ENCODE measurements at regions not wholly inside any gene's neighbourhood (a gene's known extent, or its start where the extent isn't known, plus 50 kb on each side); places are given as distances from the start of the nearest gene placed in this dataset.

GRCh38 chr7:17560516-17560915, 262.1 kb downstream of the AHR start:
- Histone ChIP-seq H3K36me3 (ENCODE audit: low read depth, low read length) (no peaks in the 10 kb centered on the region), H2AFZ (ENCODE audit: low read length) (no peak overlapping the region), H3K27me3 (ENCODE audit: low read length) (no peaks in the 10 kb centered on the region), H3K9me2 (replicated peaks; ENCODE audit: low read length) (no peaks in the 10 kb centered on the region), H3K4me2 (ENCODE audit: low read length) (peak overlapping the region; percentile 85), H3K79me2 (ENCODE audit: low read length) (no peaks in the 10 kb centered on the region), H3K9me3 (ENCODE audit: low read length) (no peaks in the 10 kb centered on the region), H4K20me1 (ENCODE audit: low read length) (no peaks in the 10 kb centered on the region), H3K4me3 (ENCODE audit: low read length) (no peak overlapping the region), H3F3A (ENCODE audit: low read length, unreplicated experiment) (peaks cover 12% of the 10 kb centered on the region), H3K4me1 (ENCODE audit: insufficient read depth, low read length) (peaks cover 59% of the 10 kb centered on the region), H3K9ac (ENCODE audit: low read length) (peak overlapping the region; percentile 91), H3K27ac (ENCODE audit: low read length) (peak overlapping the region; percentile 99)
- ChIA-PET CTCF (no interaction called here), POLR2A (ENCODE audit: unreplicated experiment) (no interaction called here)
- TF ChIP-seq EZH2phosphoT487 (IDR thresholded peaks at IDR 0.05; ENCODE audit: borderline replicate concordance, low read length) (no peak), CTCF (conservative IDR thresholded peaks at IDR 0.05; ENCODE audit: low read depth, low read length) (no peak), EZH2 (IDR thresholded peaks at IDR 0.05; ENCODE audit: low read length, unreplicated experiment) (no peak)
- no TSS peak for BruUV-seq (replicated peaks)
- intact Hi-C loops (cut with micrococcal nuclease): no loop called here
- DNase-seq (peak; percentile 81), ATAC-seq (no peak)

- Histone ChIP-seq H3K4me3 (ENCODE audit: low read length) (no peak overlapping the region), H3K4me1 (ENCODE audit: insufficient read depth, low read length) (peaks cover 59% of the 10 kb centered on the region), H3K79me2 (ENCODE audit: low read length) (no peaks in the 10 kb centered on the region), H4K20me1 (ENCODE audit: low read length) (no peaks in the 10 kb centered on the region), H3K9ac (ENCODE audit: low read length) (peak overlapping the region; percentile 26; the same call in 1 of the 2 replicates), H3K36me3 (ENCODE audit: low read depth, low read length) (no peaks in the 10 kb centered on the region), H3K27ac (ENCODE audit: low read length) (peak overlapping the region; percentile 99), H2AFZ (ENCODE audit: low read length) (no peak overlapping the region), H3F3A (ENCODE audit: low read length, unreplicated experiment) (peaks cover 12% of the 10 kb centered on the region), H3K9me3 (ENCODE audit: low read length) (no peaks in the 10 kb centered on the region), H3K27me3 (ENCODE audit: low read length) (no peaks in the 10 kb centered on the region), H3K9me2 (replicated peaks; ENCODE audit: low read length) (no peaks in the 10 kb centered on the region), H3K4me2 (ENCODE audit: low read length) (peak overlapping the region; percentile 85)
- CTCF ChIA-PET: no interaction called here
- TF ChIP-seq CTCF (conservative IDR thresholded peaks at IDR 0.05; ENCODE audit: low read depth, low read length): no peak
- TF ChIP-seq EZH2phosphoT487 (IDR thresholded peaks at IDR 0.05; ENCODE audit: borderline replicate concordance, low read length): no peak
- TF ChIP-seq EZH2 (IDR thresholded peaks at IDR 0.05; ENCODE audit: low read length, unreplicated experiment): no peak
- BruUV-seq (replicated peaks): no TSS peak
- ATAC-seq (no peak), DNase-seq (peak; percentile 63)
- POLR2A ChIA-PET (ENCODE audit: unreplicated experiment): no interaction called here
- intact Hi-C loops (cut with micrococcal nuclease): no loop called here
These were observed 262.5 kb downstream of the AHR start for GRCh38 chr7:17560966-17561365.

- no peak overlapping the region for H2AFZ ChIP-seq (ENCODE audit: low read length)
- POLR2A ChIA-PET (ENCODE audit: unreplicated experiment): interaction anchor here (0.6 kb wide), 1 partner anchor 32 kb away, joined by 5 read pairs; no protein-coding TSS in a partner anchor
These were observed 266.3 kb downstream of the AHR start for GRCh38 chr7:17564678-17565212.

More at GRCh38 chr7:17564678-17565212, 266.3 kb downstream of the AHR start:
- Histone ChIP-seq H3K9me3 (ENCODE audit: low read length) (no peaks in the 10 kb centered on the region), H3K9me2 (replicated peaks; ENCODE audit: low read length) (no peaks in the 10 kb centered on the region), H3K4me2 (ENCODE audit: low read length) (no peak overlapping the region), H3K27me3 (ENCODE audit: low read length) (no peaks in the 10 kb centered on the region), H3K27ac (ENCODE audit: low read length) (peak overlapping the region; percentile 8), H3F3A (ENCODE audit: low read length, unreplicated experiment) (peaks cover 6% of the 10 kb centered on the region), H3K9ac (ENCODE audit: low read length) (no peak overlapping the region), H3K36me3 (ENCODE audit: low read depth, low read length) (no peaks in the 10 kb centered on the region), H3K4me3 (ENCODE audit: low read length) (no peak overlapping the region), H3K79me2 (ENCODE audit: low read length) (no peaks in the 10 kb centered on the region), H4K20me1 (ENCODE audit: low read length) (no peaks in the 10 kb centered on the region), H3K4me1 (ENCODE audit: insufficient read depth, low read length) (peaks cover 28% of the 10 kb centered on the region)
- DNase-seq (peak; percentile 64), ATAC-seq (peak; percentile 73)
- intact Hi-C loops (cut with micrococcal nuclease): no loop called here
- CTCF ChIA-PET: no interaction called here
- TF ChIP-seq CTCF (conservative IDR thresholded peaks at IDR 0.05; ENCODE audit: low read depth, low read length): no peak
- no peak for TF ChIP-seq EZH2phosphoT487 (IDR thresholded peaks at IDR 0.05; ENCODE audit: borderline replicate concordance, low read length)
- no peak for TF ChIP-seq EZH2 (IDR thresholded peaks at IDR 0.05; ENCODE audit: low read length, unreplicated experiment)
- BruUV-seq (replicated peaks): no TSS peak

Data from PC-3 (cell line).